ENCODE measurements at regions not wholly inside any gene's neighbourhood (a gene's known extent, or its start where the extent isn't known, plus 50 kb on each side); places are given as distances from the start of the nearest gene placed in this dataset.

DNA sequence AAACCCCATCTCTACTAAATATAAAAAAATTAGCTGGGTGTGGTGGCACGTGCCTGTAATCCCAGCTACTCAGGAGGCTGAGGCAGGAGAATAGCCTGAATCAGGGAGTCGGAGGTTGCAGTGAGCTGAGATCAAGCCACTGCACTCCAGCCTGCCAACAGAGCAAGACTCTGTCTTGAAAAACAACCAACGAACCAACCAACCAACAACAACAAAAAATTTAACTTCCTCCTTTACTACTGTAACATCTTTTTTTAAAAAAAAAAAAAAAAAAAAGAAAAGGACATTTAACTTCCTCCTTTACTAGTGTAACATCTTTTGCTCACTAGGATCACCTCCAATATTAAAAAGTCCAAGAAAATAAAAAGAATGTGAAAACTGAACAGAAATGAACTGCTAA is 92.3 kb upstream of the TMEM168 start:
- TF ChIP-seq GATA2 (IDR thresholded peaks at IDR 0.05; ENCODE audit: low read depth, low read length) (no peak), GATA3 (IDR thresholded peaks at IDR 0.05; ENCODE audit: low read depth, low read length) (no peak)

DNA sequence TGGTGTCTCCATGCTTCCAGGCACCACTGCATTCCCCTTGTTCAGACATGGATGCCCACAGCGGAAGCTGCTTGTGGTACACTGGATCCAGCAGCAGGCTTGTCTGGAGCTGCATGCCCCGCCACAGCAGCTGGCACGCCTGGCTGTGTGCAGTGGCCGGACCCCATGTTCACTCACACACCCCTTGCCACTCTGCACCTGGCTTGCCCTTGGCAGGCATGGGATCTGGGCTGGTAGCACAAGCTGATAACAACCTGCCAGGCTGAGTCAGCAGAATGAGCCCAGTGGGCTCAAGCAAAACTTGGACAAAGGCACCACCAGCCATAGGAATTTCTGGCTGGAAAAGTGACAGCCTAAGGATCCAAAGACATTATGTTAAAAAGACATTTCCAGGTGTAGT is 91.8 kb upstream of the TMEM168 start:
- TF ChIP-seq GATA3 (IDR thresholded peaks at IDR 0.05; ENCODE audit: low read depth, low read length), result no peak
- TF ChIP-seq GATA2 (IDR thresholded peaks at IDR 0.05; ENCODE audit: low read depth, low read length), result no peak

DNA sequence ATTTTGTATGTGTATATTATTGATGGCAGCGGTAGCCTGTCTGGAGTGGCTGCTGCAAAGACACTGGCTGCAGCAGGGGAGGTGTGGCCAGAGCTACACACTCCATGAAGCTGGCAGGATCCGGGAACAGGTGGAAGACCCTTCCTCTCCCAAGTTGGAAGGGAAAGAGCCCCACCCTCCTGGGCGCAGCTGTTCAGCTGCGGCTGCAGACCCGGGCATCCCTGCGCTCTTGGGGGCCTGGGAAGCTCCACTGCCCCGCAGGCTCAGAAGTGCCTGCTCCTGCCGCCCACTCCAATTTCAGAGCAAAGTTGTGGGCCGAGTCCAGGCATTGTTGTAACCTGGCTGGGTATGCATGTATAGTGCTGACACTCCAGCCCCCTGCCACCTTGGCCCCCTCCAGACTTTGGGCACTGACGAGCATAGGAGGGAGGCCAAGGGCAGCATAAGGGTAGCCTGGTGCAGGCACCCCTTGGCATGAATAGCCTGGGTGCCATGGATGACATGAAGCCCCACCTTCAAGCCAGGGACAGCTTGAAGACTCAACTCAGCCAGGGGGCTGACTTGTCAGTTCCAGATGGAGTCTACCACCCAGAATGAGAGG is 90.7 kb upstream of the TMEM168 start:
- TF ChIP-seq GATA2 (IDR thresholded peaks at IDR 0.05; ENCODE audit: low read depth, low read length) (no peak), GATA3 (IDR thresholded peaks at IDR 0.05; ENCODE audit: low read depth, low read length) (no peak)

DNA sequence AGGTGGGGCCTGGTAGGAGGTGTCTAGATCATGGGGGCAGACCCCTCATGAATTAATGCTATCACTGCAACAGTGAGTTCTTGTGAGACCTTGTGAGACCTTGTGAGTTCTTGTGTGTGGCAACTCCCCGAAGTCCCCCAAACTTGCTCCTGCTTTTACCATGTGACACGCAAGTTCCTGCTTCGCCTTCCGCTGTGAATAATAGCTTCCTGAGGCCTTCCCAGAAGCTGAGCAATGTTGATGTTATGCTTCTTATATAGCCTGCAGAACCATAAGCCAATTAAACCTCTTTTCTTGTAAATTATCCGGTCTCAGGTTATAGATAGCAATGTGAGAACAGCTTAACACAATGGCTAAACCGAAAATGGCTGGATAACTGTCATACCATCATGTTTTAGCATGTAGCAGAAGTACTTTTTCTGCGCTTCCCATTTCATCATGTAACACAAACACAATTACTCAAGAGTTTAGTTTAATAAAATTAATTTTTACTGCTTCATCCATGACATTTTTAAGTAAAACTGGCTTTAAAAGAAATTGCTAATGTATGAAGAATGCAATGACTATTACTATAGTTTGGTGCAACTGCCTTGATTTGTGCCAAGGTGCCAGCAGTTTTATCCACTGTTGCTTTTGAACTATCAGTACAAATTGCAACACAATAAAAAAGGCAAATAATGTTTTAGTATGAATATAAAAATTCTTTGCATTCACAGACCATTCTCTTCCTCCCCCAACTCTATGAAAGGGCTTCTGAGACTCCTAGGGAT is 87.7 kb upstream of the TMEM168 start:
- TF ChIP-seq GATA2 (IDR thresholded peaks at IDR 0.05; ENCODE audit: low read depth, low read length), result no peak
- TF ChIP-seq GATA3 (IDR thresholded peaks at IDR 0.05; ENCODE audit: low read depth, low read length), result no peak

DNA sequence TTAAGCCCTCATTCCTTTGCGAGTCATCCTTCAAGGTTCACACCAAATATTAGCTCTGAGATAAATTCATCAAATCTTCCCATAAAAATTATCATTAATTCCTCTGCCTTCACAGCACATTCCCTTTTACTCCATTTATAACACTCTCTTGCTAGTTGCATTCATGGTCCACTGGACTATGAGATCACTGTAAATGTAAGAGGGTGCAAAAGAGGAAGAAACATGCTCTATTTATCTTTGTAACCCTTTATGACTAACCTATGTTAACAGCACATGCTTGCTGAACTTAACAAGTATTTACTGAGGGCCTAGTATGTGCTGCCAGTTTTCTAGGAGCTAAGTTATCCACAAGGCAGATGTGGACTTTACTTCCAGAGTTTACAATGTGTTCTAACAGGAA is 86.7 kb upstream of the TMEM168 start:
- TF ChIP-seq GATA3 (IDR thresholded peaks at IDR 0.05; ENCODE audit: low read depth, low read length) (no peak), GATA2 (IDR thresholded peaks at IDR 0.05; ENCODE audit: low read depth, low read length) (no peak)

DNA sequence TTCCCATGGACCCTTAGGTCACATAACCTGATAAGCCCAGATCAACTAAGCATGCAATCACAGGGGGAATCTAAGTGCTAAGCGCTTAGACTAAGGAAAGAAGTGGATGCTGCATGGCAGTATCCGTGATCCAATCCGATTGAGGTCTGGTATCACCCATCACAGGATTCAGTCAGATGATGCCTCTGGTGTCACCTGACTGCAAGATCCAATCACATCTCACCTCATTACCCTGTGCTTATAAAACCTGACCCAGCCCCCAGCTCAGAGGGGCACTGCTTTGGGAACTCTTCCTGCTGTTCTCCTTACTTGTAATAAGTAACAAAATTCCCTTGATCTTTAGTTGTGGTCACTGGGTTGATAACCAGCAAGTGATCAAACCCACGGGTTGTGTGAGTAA is 84.7 kb upstream of the TMEM168 start:
- TF ChIP-seq GATA2 (IDR thresholded peaks at IDR 0.05; ENCODE audit: low read depth, low read length) (no peak), GATA3 (IDR thresholded peaks at IDR 0.05; ENCODE audit: low read depth, low read length) (no peak)

DNA sequence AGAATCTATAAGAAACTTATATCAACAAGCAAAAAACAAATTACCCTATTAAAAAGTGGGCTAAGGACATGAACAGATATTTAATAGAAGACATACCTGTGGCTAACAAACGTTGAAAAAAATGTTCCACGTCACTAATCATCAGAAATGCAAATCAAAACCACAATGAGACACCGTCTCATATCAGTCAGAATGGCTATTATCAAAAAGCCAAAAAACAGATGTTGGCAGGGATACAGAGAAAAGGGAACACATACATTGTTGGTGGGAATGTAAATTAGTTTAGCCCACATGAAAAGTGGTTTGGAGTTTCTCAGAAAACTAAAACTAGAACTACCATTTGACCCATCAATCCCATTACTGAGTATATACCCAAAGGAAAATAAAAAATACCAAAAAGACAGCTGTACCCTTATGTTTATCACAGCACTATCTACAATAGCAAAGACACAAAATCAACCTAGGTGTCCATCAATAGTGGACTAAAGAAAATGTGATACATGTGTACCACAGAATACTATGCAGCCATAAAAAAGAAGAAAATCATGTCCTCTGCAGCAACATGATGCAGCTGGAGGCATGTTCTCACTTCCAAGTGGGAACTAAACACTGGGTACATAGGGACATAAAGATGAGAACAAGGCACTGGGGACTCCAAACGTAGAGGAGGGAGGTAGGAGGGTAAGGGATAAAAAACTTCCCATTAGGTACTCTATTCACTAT is 83.8 kb upstream of the TMEM168 start:
- TF ChIP-seq GATA2 (IDR thresholded peaks at IDR 0.05; ENCODE audit: low read depth, low read length) (no peak), GATA3 (IDR thresholded peaks at IDR 0.05; ENCODE audit: low read depth, low read length) (no peak)

DNA sequence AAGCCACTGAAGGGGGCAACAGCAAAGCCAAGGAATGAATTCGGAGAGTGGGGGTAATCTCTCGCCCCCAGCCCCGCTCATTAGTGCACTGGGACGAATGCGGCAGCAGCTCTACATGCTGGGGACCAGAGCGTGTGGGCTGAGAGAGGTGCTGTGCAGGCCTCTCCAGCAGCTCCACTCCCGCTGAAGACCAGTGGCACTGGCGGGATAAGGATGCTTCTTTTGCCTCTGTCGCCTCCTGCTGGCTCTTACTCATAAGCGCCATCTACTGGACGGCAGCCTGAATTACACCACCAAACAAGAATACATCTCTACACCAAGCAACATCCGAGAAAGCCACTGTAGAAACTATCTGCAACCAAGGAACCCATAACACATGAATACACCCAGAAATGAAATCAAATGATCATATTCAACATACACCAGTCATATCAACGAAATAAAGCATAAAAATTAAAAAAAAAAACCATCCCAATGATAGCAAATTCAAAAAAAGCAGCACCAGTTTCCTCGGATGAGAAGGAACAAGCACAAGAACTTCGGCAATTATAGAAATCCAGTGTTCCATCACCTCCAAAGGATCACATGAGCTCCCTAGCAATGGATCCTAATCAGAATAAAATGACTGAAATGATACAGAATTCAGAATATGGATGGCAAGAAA is 79.0 kb upstream of the TMEM168 start:
- TF ChIP-seq GATA2 (IDR thresholded peaks at IDR 0.05; ENCODE audit: low read depth, low read length) (no peak), GATA3 (IDR thresholded peaks at IDR 0.05; ENCODE audit: low read depth, low read length) (no peak)

DNA sequence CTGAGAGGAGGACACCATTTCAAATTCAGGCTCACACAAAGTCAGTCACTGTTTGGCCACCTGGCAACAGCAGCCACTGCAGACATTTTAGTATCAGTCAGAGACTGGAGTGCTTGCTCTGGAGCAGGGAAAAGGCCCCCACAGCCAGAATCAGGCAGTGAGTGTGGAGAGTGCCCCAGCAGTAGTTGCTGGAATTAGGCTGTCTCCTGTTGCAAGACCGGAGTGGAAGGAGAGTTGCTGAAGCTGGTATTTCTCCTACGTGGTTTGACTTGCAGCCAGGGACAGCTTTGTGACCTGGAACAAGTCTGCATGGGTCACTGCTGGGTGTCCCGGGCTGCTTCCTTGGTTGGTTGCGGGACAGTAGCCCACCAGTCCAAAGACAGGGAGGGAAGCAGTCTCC is 78.4 kb upstream of the TMEM168 start:
- no peak for TF ChIP-seq GATA3 (IDR thresholded peaks at IDR 0.05; ENCODE audit: low read depth, low read length)
- no peak for TF ChIP-seq GATA2 (IDR thresholded peaks at IDR 0.05; ENCODE audit: low read depth, low read length)

DNA sequence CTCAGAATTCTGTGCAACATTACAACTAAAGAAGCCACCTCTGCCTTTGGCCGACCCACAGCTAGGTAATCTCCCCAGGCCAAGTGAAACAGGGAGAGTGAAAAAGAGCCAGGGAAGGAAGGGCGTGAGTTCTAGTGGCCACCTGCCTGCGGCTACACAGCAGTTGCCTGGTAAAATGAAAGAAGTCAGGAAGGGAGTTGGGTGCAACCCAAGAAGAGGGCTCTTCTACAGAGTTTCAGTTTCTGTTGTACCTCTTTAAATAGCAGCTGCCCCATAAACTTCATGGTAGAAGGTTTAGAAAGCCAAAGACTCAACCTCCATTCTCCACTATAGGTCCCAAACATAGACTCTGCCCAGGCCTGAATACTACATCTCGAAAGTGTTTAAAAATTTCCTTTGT is 76.2 kb upstream of the TMEM168 start:
- TF ChIP-seq GATA3 (IDR thresholded peaks at IDR 0.05; ENCODE audit: low read depth, low read length), result no peak
- TF ChIP-seq GATA2 (IDR thresholded peaks at IDR 0.05; ENCODE audit: low read depth, low read length), result no peak

DNA sequence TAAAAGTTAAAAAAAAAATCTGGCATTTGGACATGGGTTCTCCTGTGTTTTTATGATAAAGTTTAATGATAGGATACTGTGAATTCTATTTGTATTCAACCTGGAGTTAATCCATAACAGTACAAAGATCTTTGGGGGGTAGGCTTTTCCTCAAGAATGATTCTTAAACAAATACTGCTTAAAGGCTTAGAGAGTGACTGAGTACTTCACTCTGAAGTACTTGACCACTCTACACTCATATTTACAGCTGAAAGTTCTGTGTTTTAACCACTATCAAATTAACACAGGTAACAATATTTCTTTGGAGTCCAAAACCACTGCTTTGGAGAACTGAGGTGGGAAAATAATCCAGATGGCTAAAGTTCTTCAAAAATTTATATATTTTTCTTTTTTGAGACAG is 74.2 kb upstream of the TMEM168 start:
- TF ChIP-seq GATA2 (IDR thresholded peaks at IDR 0.05; ENCODE audit: low read depth, low read length) (no peak), GATA3 (IDR thresholded peaks at IDR 0.05; ENCODE audit: low read depth, low read length) (no peak)

DNA sequence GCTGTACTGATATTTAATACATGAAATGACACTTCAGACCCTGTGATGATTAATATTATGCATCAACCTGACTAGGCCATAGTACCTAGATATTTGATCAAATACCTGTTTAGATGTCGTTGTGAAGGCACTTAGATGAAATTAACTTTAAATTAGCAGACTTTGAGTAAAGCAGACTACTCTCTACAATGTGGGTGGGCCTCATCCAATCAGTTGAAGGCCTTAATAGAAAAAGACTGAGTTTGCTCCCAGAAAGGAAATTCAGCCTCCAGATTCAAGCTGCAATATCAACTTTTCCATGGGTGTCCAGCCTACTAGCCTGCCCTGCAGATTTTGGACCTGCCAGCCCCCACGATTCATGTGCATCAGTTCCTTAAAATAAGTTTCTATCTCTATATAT is 68.6 kb upstream of the TMEM168 start:
- TF ChIP-seq GATA3 (IDR thresholded peaks at IDR 0.05; ENCODE audit: low read depth, low read length) (no peak), GATA2 (IDR thresholded peaks at IDR 0.05; ENCODE audit: low read depth, low read length) (no peak)

DNA sequence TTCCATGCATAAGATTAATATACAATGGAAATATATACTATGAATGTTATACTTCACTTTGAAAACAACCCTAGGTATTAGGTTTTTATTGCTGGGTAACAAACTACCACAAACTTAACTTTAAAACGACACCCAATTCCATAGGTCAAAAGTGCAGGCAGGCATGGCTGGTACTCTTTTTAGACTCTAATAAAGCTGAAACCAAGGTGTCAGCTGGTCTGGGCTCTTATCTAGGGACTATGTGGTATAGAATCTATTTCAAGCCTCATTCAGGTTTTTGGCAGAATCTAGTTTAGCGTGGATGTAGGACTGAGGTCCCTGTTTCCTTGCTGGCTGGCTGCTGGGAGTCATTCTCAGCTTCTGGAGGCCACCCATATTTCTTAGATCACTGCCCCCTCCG is 65.0 kb upstream of the TMEM168 start:
- TF ChIP-seq GATA2 (IDR thresholded peaks at IDR 0.05; ENCODE audit: low read depth, low read length), result no peak
- no peak for TF ChIP-seq GATA3 (IDR thresholded peaks at IDR 0.05; ENCODE audit: low read depth, low read length)

DNA sequence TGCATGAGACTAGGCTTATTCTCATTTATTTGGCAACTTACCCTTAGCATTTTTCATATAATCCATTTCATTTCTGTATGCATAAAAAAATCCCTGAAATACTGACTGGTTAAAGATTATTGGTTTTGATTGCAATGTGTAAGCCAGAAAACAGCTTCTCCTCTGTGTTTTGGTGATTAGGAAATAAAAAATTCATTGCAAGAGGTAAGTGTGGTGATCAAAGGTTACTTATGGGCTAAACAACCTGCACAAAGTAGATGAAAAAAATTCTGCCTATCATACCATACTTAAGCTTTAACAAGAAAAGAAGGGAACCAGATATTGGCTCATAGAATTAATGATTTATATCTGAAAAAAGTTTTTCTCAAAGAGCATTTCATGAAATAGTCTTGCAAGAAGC is 64.0 kb upstream of the TMEM168 start:
- TF ChIP-seq GATA3 (IDR thresholded peaks at IDR 0.05; ENCODE audit: low read depth, low read length), result no peak
- no peak for TF ChIP-seq GATA2 (IDR thresholded peaks at IDR 0.05; ENCODE audit: low read depth, low read length)

Measured in SH-SY5Y (cell line).